ENCODE measurements at regions not wholly inside any gene's neighbourhood (a gene's known extent, or its start where the extent isn't known, plus 50 kb on each side); places are given as distances from the start of the nearest gene placed in this dataset.

DNA sequence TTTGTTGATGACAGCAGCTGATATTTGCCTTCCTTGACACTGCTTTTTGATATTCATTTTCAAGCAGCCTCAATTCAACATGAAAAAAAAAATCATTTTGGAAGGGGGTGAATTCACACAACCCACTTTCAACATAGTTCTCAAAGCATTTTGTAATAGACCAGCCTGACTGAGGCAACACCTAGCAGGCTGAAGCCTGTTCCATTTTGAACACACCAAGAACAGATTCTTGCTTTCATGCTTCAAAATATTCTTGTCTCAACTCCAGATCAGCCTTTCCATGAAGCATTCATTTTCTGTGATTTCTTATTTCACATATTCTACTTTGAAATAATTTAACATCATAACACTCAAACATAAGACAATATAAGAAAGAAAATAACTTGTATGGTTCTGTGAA lies 812.6 kb upstream of the POU3F3 start:
- Mint-ChIP-seq H3K27me3 (ENCODE audit: unreplicated experiment) (no peaks in the 10 kb centered on the region), H3K36me3 (ENCODE audit: insufficient read depth, unreplicated experiment) (no peaks in the 10 kb centered on the region), H3K4me3 (ENCODE audit: low read depth, unreplicated experiment) (no peak overlapping the region), H3K9me3 (ENCODE audit: low read depth, unreplicated experiment) (peaks cover 4% of the 10 kb centered on the region), H3K27ac (ENCODE audit: unreplicated experiment) (no peak overlapping the region), H3K4me1 (ENCODE audit: low read depth, unreplicated experiment) (no peaks in the 10 kb centered on the region)
- CTCF ChIA-PET: no interaction called here
- BruUV-seq (replicated peaks): no TSS peak
- TF ChIP-seq, protein P1, sequence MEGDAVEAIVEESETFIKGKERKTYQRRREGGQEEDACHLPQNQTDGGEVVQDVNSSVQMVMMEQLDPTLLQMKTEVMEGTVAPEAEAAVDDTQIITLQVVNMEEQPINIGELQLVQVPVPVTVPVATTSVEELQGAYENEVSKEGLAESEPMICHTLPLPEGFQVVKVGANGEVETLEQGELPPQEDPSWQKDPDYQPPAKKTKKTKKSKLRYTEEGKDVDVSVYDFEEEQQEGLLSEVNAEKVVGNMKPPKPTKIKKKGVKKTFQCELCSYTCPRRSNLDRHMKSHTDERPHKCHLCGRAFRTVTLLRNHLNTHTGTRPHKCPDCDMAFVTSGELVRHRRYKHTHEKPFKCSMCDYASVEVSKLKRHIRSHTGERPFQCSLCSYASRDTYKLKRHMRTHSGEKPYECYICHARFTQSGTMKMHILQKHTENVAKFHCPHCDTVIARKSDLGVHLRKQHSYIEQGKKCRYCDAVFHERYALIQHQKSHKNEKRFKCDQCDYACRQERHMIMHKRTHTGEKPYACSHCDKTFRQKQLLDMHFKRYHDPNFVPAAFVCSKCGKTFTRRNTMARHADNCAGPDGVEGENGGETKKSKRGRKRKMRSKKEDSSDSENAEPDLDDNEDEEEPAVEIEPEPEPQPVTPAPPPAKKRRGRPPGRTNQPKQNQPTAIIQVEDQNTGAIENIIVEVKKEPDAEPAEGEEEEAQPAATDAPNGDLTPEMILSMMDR (IDR thresholded peaks at IDR 0.05; ENCODE audit: unreplicated experiment): no peak
- DNase-seq: no peak
- intact Hi-C loops (cut with micrococcal nuclease; ENCODE audit: unreplicated experiment): no loop called here

DNA sequence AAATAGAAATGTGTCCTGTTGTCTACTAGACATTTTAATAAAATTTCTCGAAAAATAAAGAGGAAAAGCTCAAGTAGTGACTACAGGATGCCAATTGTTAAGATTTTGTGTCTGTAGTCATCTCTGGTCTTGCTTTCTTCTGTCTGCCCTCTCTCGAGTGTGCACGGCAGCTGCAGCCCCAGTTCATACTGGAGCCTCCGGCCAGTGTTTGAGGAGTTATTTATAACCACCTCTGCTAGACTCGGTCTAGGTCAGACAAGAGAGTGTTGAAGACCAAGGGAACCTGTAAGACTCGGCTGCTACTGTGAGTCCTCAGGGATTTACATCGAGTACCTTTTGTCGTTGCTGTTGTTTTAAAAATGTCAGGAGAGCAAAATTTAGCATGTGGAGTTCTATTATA lies 810.1 kb upstream of the POU3F3 start:
- CTCF ChIA-PET: no interaction called here
- no TSS peak for BruUV-seq (replicated peaks)
- Mint-ChIP-seq H3K27me3 (ENCODE audit: unreplicated experiment) (no peaks in the 10 kb centered on the region), H3K9me3 (ENCODE audit: low read depth, unreplicated experiment) (peaks cover 6% of the 10 kb centered on the region), H3K4me1 (ENCODE audit: low read depth, unreplicated experiment) (no peaks in the 10 kb centered on the region), H3K36me3 (ENCODE audit: insufficient read depth, unreplicated experiment) (no peaks in the 10 kb centered on the region), H3K4me3 (ENCODE audit: low read depth, unreplicated experiment) (no peak overlapping the region), H3K27ac (ENCODE audit: unreplicated experiment) (no peak overlapping the region)
- no peak for DNase-seq
- TF ChIP-seq, protein P1 (IDR thresholded peaks at IDR 0.05; ENCODE audit: unreplicated experiment): no peak
- intact Hi-C loops (cut with micrococcal nuclease; ENCODE audit: unreplicated experiment): no loop called here

DNA sequence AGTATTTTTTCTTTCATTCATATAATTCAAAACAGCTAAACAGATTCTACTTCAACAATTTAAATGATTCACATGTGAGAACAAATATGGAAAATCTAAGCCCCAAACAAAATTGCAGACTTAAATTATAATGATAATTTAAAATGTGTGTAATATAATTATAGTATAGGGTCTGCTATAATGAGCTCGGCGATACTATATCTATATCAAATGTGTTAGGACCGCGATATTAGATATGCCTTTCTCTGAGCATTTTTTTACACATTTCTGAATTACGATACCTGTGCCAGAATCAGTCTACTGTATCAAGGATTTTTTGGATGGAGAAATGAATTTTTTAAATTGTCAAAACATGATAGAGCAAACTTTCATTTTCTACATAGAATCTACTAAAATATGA lies 808.8 kb upstream of the POU3F3 start:
- no TSS peak for BruUV-seq (replicated peaks)
- Mint-ChIP-seq H3K27me3 (ENCODE audit: unreplicated experiment) (no peaks in the 10 kb centered on the region), H3K4me1 (ENCODE audit: low read depth, unreplicated experiment) (no peaks in the 10 kb centered on the region), H3K36me3 (ENCODE audit: insufficient read depth, unreplicated experiment) (no peaks in the 10 kb centered on the region), H3K9me3 (ENCODE audit: low read depth, unreplicated experiment) (peaks cover 10% of the 10 kb centered on the region), H3K4me3 (ENCODE audit: low read depth, unreplicated experiment) (no peak overlapping the region), H3K27ac (ENCODE audit: unreplicated experiment) (no peak overlapping the region)
- TF ChIP-seq, protein P1 (IDR thresholded peaks at IDR 0.05; ENCODE audit: unreplicated experiment): no peak
- no peak for DNase-seq
- intact Hi-C loops (cut with micrococcal nuclease; ENCODE audit: unreplicated experiment): no loop called here
- CTCF ChIA-PET: no interaction called here

DNA sequence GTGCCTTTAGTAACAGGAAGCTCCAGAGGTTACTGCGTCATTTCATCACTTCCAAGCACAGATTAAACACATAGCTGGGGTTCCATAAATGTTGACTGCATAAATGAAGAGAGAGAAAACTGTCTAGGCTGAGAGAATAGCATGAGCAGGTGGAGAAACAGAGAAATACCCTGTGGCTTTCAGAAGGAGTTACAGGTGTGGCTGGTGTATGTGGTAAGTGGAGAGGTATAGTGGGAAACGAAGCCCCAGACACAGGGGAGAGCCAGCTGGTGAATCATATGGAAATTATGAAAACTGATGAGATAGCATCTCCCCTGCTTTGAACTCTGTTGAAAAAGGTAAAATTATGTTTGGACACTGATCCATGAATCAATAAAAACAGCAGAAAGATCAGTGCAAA lies 807.4 kb upstream of the POU3F3 start:
- BruUV-seq (replicated peaks): no TSS peak
- no peak overlapping the region for H3K27ac Mint-ChIP-seq (ENCODE audit: unreplicated experiment)
- intact Hi-C loops (cut with micrococcal nuclease; ENCODE audit: unreplicated experiment): no loop called here
- TF ChIP-seq, protein P1 (IDR thresholded peaks at IDR 0.05; ENCODE audit: unreplicated experiment): no peak
- no peaks in the 10 kb centered on the region for H3K27me3 Mint-ChIP-seq (ENCODE audit: unreplicated experiment)
- CTCF ChIA-PET: no interaction called here
- H3K36me3 Mint-ChIP-seq (ENCODE audit: insufficient read depth, unreplicated experiment): no peaks in the 10 kb centered on the region
- H3K4me3 Mint-ChIP-seq (ENCODE audit: low read depth, unreplicated experiment): no peak overlapping the region
- peaks cover 10% of the 10 kb centered on the region for H3K9me3 Mint-ChIP-seq (ENCODE audit: low read depth, unreplicated experiment)
- H3K4me1 Mint-ChIP-seq (ENCODE audit: low read depth, unreplicated experiment): no peaks in the 10 kb centered on the region
- DNase-seq: no peak

DNA sequence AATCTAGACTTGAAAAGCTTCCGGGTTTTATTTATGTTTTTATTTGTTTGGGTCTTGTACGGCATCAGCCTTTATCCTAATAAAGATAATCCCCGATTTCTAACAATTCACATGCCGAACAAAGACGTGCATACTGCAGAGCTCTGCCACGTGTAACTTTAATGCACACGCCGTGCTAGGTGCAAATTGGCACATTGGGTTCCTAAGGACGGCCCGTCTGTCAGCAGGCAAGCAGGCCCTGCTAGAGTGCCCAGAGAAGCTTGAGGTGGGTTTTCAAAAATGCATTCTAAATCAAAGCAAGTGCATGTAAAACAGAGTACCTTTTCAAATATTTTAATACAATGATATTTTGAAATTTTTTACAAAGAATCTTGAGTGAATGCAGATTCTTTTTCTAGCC lies 806.4 kb upstream of the POU3F3 start:
- no peaks in the 10 kb centered on the region for H3K36me3 Mint-ChIP-seq (ENCODE audit: insufficient read depth, unreplicated experiment)

More for the DNA sequence above, 806.4 kb upstream of the POU3F3 start:
- Mint-ChIP-seq H3K4me1 (ENCODE audit: low read depth, unreplicated experiment) (no peaks in the 10 kb centered on the region), H3K9me3 (ENCODE audit: low read depth, unreplicated experiment) (peaks cover 10% of the 10 kb centered on the region), H3K27ac (ENCODE audit: unreplicated experiment) (no peak overlapping the region), H3K4me3 (ENCODE audit: low read depth, unreplicated experiment) (no peak overlapping the region), H3K27me3 (ENCODE audit: unreplicated experiment) (no peaks in the 10 kb centered on the region)
- BruUV-seq (replicated peaks): no TSS peak
- TF ChIP-seq, protein P1 (IDR thresholded peaks at IDR 0.05; ENCODE audit: unreplicated experiment): no peak
- DNase-seq: no peak
- CTCF ChIA-PET: no interaction called here
- intact Hi-C loops (cut with micrococcal nuclease; ENCODE audit: unreplicated experiment): no loop called here

All from Calu3 (cell line).